ENCODE measurements at regions not wholly inside any gene's neighbourhood (a gene's known extent, or its start where the extent isn't known, plus 50 kb on each side); places are given as distances from the start of the nearest gene placed in this dataset.

DNA sequence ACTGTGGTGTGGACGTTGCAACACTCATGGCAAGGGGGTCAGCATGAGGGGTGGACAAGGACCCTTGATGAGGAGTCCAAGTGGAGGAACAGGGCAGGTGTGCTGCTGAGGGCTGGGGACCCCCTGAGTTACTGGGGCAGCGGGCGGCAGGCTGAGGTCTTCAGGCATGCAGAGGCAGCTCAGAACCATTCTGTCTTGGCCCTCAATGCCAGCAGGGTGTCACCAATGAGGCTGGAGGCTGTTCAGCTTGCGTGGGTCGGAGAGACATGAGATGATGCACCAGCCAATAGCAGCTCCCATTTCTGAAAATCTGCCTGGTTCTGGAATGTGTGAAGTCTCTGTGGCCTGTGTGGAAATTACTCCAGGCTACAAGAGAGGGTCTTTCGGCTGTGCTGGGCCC, 105.4 kb downstream of the INHBB start:
- TF ChIP-seq POLR2AphosphoS5 (IDR thresholded peaks at IDR 0.05; ENCODE audit: low read depth, low read length) (no peak), TAF1 (IDR thresholded peaks at IDR 0.05; ENCODE audit: borderline replicate concordance, low read depth, low read length) (no peak), POLR2A (IDR thresholded peaks at IDR 0.05; ENCODE audit: low read depth, low read length) (no peak)
- DNase-seq (ENCODE audit: insufficient read length), result no peak
- no peak for FAIRE-seq

DNA sequence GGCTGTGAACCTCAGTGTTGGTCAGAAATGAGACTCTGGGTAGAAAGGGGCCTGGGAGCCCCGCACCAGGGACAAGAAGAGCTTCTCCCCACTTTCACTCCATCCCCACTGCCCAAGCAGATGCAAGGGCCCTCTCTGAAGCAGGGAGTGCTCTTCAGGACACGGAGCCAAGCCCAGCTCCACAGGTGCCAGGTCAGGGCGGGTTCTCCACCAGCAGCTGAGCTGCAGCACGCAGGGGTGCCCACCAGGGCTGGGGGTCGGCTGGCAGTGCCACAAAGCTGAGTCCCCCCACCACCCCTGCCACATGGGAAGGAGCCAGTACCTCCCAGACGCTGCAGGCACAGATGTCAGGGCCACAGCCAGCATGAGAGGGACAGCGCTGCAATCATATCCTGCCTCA, 106.2 kb downstream of the INHBB start:
- FAIRE-seq (no peak), DNase-seq (ENCODE audit: insufficient read length) (no peak)
- TF ChIP-seq POLR2AphosphoS5 (IDR thresholded peaks at IDR 0.05; ENCODE audit: low read depth, low read length) (no peak), POLR2A (IDR thresholded peaks at IDR 0.05; ENCODE audit: low read depth, low read length) (no peak), TAF1 (IDR thresholded peaks at IDR 0.05; ENCODE audit: borderline replicate concordance, low read depth, low read length) (no peak)

DNA sequence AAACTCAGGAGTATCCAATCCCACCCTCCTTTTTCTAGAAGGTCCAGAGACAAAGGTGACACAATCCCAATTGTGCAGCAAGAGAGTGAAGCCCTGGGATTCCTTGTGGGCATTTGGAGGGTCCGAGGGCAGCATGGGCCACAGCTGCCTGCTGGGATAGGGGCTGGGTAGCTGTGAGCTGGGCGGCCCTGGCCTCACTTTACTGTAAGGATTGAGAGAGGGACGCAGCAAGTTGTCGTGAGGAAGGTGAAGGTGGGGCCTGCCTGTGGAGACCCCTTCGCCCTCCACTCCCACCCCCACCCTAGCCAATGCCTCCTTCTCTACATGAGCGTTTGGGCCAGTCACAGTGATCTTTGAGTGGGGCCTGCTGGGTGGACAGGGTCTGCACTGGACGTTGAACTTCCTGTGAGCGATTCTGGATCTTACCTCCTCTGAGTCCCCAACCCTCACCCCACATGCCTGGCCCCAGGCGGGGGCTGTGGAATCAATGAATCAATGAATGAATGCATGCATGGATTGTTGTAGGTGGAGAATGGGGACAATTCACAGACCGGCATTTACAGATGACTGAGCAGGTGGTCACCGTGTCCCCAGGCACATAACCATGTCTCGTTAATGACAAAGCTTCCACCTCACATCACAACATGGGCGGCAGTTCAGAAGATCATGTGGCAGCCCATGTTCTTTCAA, 107.2 kb downstream of the INHBB start:
- DNase-seq (ENCODE audit: insufficient read length) (no peak), FAIRE-seq (no peak)
- TF ChIP-seq TAF1 (IDR thresholded peaks at IDR 0.05; ENCODE audit: borderline replicate concordance, low read depth, low read length), result no peak
- TF ChIP-seq POLR2AphosphoS5 (IDR thresholded peaks at IDR 0.05; ENCODE audit: low read depth, low read length), result no peak
- TF ChIP-seq POLR2A (IDR thresholded peaks at IDR 0.05; ENCODE audit: low read depth, low read length), result no peak

DNA sequence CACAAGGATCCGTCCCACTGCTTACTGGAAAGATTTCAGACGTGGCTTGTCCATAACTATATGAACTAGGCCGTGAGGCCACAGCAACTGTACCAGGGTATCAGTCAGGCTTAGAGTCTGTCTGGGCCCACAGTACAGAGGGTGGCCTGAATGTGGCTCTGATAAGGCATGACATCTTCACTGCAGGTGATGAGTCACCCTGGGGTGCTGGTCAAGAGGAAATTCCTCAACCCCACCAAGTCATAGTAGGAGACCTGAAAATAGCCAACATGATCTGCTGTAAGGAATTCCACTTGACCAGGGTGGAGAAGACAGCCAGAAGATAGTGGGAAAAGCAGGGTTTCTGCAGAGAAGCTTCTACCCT, 107.7 kb downstream of the INHBB start:
- TF ChIP-seq POLR2A (IDR thresholded peaks at IDR 0.05; ENCODE audit: low read depth, low read length) (no peak), POLR2AphosphoS5 (IDR thresholded peaks at IDR 0.05; ENCODE audit: low read depth, low read length) (no peak), TAF1 (IDR thresholded peaks at IDR 0.05; ENCODE audit: borderline replicate concordance, low read depth, low read length) (no peak)
- FAIRE-seq (no peak), DNase-seq (ENCODE audit: insufficient read length) (no peak)

DNA sequence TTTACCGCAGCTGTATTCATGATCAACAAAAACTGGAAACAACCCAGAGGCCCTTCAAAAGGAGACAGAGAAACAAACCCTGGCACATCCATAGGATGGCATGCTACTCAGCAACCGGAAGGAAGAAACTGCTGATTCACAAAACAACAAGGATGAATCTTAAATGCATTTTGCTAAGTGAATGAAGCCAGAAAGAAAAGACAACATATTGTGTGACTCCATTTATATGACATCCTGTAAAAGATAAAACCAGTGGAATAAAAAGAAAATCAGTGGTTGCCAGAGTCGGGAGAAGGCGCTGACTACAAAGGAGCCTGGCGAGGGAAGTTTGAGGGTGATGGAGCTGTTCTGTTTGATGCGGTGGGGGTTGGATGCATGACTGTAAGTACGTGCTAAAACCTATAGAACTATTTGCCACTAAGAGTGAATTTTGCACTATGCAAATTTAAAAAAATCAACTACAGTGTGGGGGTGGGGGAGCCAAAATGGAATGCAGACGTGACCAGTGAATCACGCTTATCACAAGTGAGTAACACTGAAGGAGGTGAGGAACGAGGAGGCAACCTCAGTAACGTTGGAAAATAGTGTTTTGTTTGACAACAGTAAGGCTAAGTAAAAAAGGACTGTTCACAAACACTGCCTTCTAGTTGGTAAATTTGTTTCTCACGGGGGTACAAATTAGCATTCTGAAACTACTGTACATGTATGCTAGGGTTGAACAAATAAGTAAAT, 108.9 kb downstream of the INHBB start:
- no peak for DNase-seq (ENCODE audit: insufficient read length)
- TF ChIP-seq POLR2A (IDR thresholded peaks at IDR 0.05; ENCODE audit: low read depth, low read length) (no peak), POLR2AphosphoS5 (IDR thresholded peaks at IDR 0.05; ENCODE audit: low read depth, low read length) (no peak), TAF1 (IDR thresholded peaks at IDR 0.05; ENCODE audit: borderline replicate concordance, low read depth, low read length) (no peak)
- no peak for FAIRE-seq

DNA sequence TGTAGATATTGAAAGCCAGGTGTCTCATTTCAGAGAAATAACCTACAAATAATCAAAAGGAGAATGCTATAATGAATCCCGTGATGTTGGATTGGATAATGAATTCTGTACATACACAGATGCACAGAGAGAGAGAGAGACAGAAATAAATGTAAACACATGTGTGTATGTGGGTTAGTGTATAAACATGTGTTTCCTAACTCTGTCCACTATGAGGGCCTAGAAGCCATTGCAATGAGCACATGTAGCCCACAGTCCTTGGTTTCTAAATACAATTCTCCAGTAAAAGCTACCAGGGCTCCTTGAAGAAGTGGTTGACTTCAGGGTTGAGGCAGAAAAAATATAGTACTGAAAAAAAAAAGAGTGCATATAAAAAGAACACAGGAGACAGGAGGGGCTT, 109.5 kb downstream of the INHBB start:
- FAIRE-seq (no peak), DNase-seq (ENCODE audit: insufficient read length) (no peak)
- TF ChIP-seq POLR2AphosphoS5 (IDR thresholded peaks at IDR 0.05; ENCODE audit: low read depth, low read length), result no peak
- no peak for TF ChIP-seq TAF1 (IDR thresholded peaks at IDR 0.05; ENCODE audit: borderline replicate concordance, low read depth, low read length)
- TF ChIP-seq POLR2A (IDR thresholded peaks at IDR 0.05; ENCODE audit: low read depth, low read length), result no peak

DNA sequence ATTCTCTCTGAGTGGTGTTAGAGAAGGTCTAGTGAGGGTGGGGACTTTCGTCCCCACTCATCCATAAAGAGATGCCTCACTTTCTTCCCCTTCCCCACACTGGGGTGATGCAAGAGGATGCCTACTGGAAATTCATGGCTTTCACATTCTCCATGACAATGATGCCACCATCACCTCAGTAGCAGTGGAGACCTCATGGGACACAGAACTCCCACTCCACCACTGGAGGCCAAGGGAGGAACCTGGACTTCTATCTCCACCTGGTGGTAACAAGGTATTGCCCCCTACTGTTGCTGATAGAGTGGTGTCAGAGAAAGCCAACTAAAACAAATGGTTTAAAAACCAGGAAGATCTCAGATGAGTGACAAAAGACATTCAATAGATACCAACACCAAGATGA, 110.9 kb downstream of the INHBB start:
- FAIRE-seq (no peak), DNase-seq (ENCODE audit: insufficient read length) (no peak)
- no peak for TF ChIP-seq TAF1 (IDR thresholded peaks at IDR 0.05; ENCODE audit: borderline replicate concordance, low read depth, low read length)

DNA sequence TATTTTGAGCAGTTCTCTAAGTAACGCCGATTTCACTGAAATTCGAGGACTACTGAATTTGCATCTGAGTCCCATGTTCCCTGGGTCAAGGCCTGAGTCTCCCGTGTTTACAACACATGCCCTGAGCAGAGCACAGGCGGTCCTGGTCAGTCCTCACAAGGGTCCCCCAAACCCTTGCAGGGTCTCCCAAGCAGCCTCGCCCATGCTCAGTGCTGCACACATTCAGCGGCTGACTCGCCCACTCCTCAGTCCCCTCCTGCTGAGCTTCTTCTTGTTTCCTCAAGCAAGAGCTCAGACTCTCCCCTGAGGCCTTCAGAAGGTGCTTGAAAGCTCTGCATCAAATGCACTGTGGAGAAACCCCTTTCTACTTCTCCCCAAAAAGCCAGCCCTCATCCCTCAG, 114.6 kb downstream of the INHBB start:
- FAIRE-seq, result no peak
- no peak for DNase-seq (ENCODE audit: insufficient read length)
- no peak for TF ChIP-seq TAF1 (IDR thresholded peaks at IDR 0.05; ENCODE audit: borderline replicate concordance, low read depth, low read length)
- TF ChIP-seq POLR2A (IDR thresholded peaks at IDR 0.05; ENCODE audit: low read depth, low read length), result no peak
- no peak for TF ChIP-seq POLR2AphosphoS5 (IDR thresholded peaks at IDR 0.05; ENCODE audit: low read depth, low read length)

DNA sequence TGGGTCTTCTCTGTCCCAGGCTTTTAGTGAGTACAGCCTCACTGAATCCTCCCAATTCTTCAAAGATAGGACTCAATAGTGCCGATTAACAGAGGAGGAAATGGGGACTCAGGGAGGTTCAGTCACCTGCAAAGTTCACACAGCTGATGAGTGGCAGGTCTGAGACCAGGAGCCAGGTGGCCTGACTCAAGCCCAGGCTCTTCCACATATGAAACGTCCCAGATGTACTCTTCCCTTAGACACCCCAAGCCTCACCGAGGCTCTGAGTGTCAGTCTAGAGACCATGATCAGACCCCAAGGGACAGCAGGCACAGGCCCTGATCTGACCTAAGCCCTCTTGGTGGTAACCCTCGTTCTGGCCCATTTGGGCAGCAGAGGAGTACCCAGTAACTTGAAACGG, 115.2 kb downstream of the INHBB start:
- DNase-seq (ENCODE audit: insufficient read length) (no peak), FAIRE-seq (no peak)
- TF ChIP-seq POLR2A (IDR thresholded peaks at IDR 0.05; ENCODE audit: low read depth, low read length), result no peak
- no peak for TF ChIP-seq POLR2AphosphoS5 (IDR thresholded peaks at IDR 0.05; ENCODE audit: low read depth, low read length)
- no peak for TF ChIP-seq TAF1 (IDR thresholded peaks at IDR 0.05; ENCODE audit: borderline replicate concordance, low read depth, low read length)

DNA sequence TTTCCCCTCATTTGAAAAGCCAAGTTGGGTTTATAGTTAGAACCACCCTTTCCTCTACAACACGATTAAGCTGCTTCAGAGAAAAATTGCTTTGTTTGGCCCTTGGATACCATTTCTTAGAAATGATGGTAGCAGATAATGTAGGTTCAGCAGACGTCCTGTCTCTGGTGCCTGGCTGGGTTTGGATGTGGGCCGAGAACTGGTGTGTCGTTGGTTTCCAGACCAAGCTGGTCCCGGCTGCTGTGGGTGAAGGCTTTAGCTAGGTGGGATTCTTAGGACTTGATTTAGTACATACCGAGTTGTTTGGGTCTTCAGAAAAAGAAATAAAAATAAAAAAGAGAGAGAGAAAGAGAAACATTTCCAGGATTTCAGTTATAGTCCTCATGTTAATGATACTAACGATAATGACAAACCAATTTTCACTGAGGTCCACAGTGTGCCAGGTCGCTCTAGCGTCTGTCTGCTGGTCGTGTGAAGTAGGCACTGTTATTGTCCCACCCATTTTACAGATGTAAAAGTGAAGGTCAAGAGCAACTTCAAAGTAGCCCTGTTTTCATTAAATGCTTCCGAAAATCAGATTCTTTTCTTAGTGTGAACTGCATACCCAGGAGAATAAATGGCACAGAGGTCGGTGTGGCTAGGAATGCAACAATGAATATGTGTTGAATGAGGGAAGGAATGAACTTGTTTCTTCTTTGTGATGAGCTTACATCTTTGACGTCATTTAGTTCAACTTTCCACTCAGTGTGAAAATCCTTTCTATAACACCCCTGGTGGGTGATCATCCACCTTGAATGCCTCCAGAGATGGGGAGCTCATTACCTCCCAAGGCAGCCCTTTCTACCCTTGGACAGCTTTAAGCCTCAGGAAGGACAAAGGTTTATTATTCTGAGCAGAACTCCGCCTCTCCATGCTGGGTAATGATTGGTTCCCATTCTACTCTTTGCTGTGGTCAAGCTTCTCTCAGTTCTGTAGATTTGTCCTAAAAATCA, 115.9 kb downstream of the INHBB start:
- no peak for TF ChIP-seq POLR2AphosphoS5 (IDR thresholded peaks at IDR 0.05; ENCODE audit: low read depth, low read length)
- DNase-seq (ENCODE audit: insufficient read length) (no peak), FAIRE-seq (no peak)

DNA sequence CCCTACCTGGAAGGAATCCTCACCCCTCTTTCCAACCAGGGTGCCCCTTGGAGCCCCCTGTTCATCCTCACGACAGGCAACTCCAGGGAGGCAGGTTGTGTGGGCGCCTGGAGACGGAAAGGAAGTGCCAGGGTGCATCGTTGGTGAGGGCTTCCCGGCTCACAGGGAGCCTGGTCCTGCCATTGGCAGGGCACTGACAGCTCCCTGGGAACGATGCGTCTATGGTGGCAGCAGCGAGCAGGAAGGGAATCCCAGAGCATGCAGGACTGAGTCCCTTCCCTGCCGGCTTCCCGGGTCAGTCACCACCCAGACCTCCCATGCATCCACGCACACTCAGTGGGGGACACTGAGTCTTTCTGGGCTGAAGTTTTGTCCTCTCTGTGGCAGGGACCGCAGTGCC, 117.6 kb downstream of the INHBB start:
- FAIRE-seq (no peak), DNase-seq (ENCODE audit: insufficient read length) (no peak)
- TF ChIP-seq POLR2AphosphoS5 (IDR thresholded peaks at IDR 0.05; ENCODE audit: low read depth, low read length), result no peak
- no peak for TF ChIP-seq POLR2A (IDR thresholded peaks at IDR 0.05; ENCODE audit: low read depth, low read length)
- TF ChIP-seq TAF1 (IDR thresholded peaks at IDR 0.05; ENCODE audit: borderline replicate concordance, low read depth, low read length), result no peak
